Fibroblast of lung (primary cell): ENCODE measurements at regions not wholly inside any gene's neighbourhood (a gene's known extent, or its start where the extent isn't known, plus 50 kb on each side); places are given as distances from the start of the nearest gene placed in this dataset.

Experiments
- DNase-seq, 2 donors: peaks; one replicate each; pipeline versions ENCODE4 v3.0.0 to v3.0.0-alpha.2; 2010; ENCODE audit warnings: low read depth in 2 of 2
- H2AFZ ChIP-seq: 2 replicates; pipeline ENCODE4 v1.5.1; 2012; ENCODE audit warnings: low read length, control low read depth, inconsistent platforms
- H3K27ac ChIP-seq: 2 replicates; pipeline ENCODE4 v1.5.1; 2011; ENCODE audit warnings: low read length, control low read depth; ENCODE audit not compliant: insufficient read depth
- H3K27me3 ChIP-seq: 2 replicates; pipeline ENCODE4 v1.5.1; 2011; ENCODE audit warnings: mild to moderate bottlenecking, low read length; ENCODE audit not compliant: control insufficient read depth, insufficient read depth
- H3K36me3 ChIP-seq: 2 replicates; pipeline ENCODE4 v1.5.1; 2011; ENCODE audit warnings: low read length; ENCODE audit not compliant: control insufficient read depth, insufficient read depth
- H3K4me1 ChIP-seq: 2 replicates; pipeline ENCODE4 v1.5.1; 2011; ENCODE audit warnings: low read length; ENCODE audit not compliant: control insufficient read depth, insufficient read depth; ENCODE audit errors: extremely low read depth
- H3K4me2 ChIP-seq: 2 replicates; pipeline ENCODE4 v1.5.1; 2011; ENCODE audit warnings: low read length, control low read depth; ENCODE audit not compliant: insufficient read depth; ENCODE audit errors: extremely low read depth
- H3K4me3 ChIP-seq, 4 experiments: fragments of 200-600 bp in 1 of 4; sonication (generic) in 1 of 4; replicated peaks in 1 of 4; 2 replicates each; pipeline ENCODE4 v1.5.1; 2011 to 2016; ENCODE audit warnings: low read length in 4 of 4, low read depth in 3 of 4, mild to moderate bottlenecking in 3 of 4, control low read depth in 2 of 4, inconsistent platforms in 1 of 4, mixed read lengths in 1 of 4; ENCODE audit not compliant: insufficient read depth in 1 of 4; ENCODE audit errors: control extremely low read depth in 1 of 4
- H3K79me2 ChIP-seq: 2 replicates; pipeline ENCODE4 v1.5.1; 2012; ENCODE audit warnings: mild to moderate bottlenecking, low read length, inconsistent platforms; ENCODE audit not compliant: control insufficient read depth, insufficient read depth
- H3K9ac ChIP-seq: 2 replicates; pipeline ENCODE4 v1.5.1; 2011; ENCODE audit warnings: mild to moderate bottlenecking, low read length, control low read depth; ENCODE audit not compliant: insufficient read depth
- H3K9me3 ChIP-seq: 2 replicates; pipeline ENCODE4 v1.5.1; 2012; ENCODE audit warnings: low read depth, low read length; ENCODE audit not compliant: control insufficient read depth, insufficient read depth
- H4K20me1 ChIP-seq: 2 replicates; pipeline ENCODE4 v1.5.1; 2011; ENCODE audit warnings: low read length; ENCODE audit not compliant: control insufficient read depth, insufficient read depth; ENCODE audit errors: extremely low read depth
- EZH2 ChIP-seq: IDR thresholded peaks from 2 replicates; pipeline ENCODE4 v1.5.1; 2012; ENCODE audit warnings: low read length, control low read depth, mild to moderate bottlenecking; ENCODE audit errors: missing control alignments
- TF ChIP-seq, protein P1 (sequence below), 2 donors: IDR thresholded peaks in 1 of 2; conservative IDR thresholded peaks in 1 of 2; 1 replicate in 1 of 2; 2 replicates in 1 of 2; pipeline ENCODE4 v1.5.1; 2011 to 2012; ENCODE audit warnings: low read length in 2 of 2, control low read depth in 1 of 2, inconsistent platforms in 1 of 2, low read depth in 1 of 2, mild to moderate bottlenecking in 1 of 2

GRCh38 chr7:91564101-91564500, 299.9 kb downstream of the FZD1 start:
- H3K27me3 ChIP-seq: no peaks in the 10 kb centered on the region
- H3K79me2 ChIP-seq: no peaks in the 10 kb centered on the region
- H3K9ac ChIP-seq: no peak overlapping the region
- no peaks in the 10 kb centered on the region for H3K9me3 ChIP-seq
- H3K4me2 ChIP-seq: no peak overlapping the region
- no peaks in the 10 kb centered on the region for H3K4me1 ChIP-seq
- no peak overlapping the region for H3K27ac ChIP-seq
- H2AFZ ChIP-seq: no peak overlapping the region
- no peak for TF ChIP-seq EZH2
- TF ChIP-seq, protein P1, sequence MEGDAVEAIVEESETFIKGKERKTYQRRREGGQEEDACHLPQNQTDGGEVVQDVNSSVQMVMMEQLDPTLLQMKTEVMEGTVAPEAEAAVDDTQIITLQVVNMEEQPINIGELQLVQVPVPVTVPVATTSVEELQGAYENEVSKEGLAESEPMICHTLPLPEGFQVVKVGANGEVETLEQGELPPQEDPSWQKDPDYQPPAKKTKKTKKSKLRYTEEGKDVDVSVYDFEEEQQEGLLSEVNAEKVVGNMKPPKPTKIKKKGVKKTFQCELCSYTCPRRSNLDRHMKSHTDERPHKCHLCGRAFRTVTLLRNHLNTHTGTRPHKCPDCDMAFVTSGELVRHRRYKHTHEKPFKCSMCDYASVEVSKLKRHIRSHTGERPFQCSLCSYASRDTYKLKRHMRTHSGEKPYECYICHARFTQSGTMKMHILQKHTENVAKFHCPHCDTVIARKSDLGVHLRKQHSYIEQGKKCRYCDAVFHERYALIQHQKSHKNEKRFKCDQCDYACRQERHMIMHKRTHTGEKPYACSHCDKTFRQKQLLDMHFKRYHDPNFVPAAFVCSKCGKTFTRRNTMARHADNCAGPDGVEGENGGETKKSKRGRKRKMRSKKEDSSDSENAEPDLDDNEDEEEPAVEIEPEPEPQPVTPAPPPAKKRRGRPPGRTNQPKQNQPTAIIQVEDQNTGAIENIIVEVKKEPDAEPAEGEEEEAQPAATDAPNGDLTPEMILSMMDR (conservative IDR thresholded peaks at IDR 0.05 in 1 of 2, IDR thresholded peaks at IDR 0.05 in 1 of 2; ENCODE audit: low read depth in 1 of 2, low read length in 2 of 2): no peak
- no peaks in the 10 kb centered on the region for H4K20me1 ChIP-seq
- no peak overlapping the region for H3K4me3 ChIP-seq
- H3K36me3 ChIP-seq: no peaks in the 10 kb centered on the region
- DNase-seq: no peak

- Histone ChIP-seq H3K27me3 (no peaks in the 10 kb centered on the region), H3K9me3 (no peaks in the 10 kb centered on the region), H3K79me2 (no peaks in the 10 kb centered on the region), H3K4me1 (no peaks in the 10 kb centered on the region), H3K27ac (no peak overlapping the region), H2AFZ (no peak overlapping the region), H3K9ac (no peak overlapping the region), H4K20me1 (no peaks in the 10 kb centered on the region), H3K36me3 (no peaks in the 10 kb centered on the region), H3K4me3 (no peak overlapping the region), H3K4me2 (no peak overlapping the region)
- DNase-seq: no peak
- no peak for TF ChIP-seq EZH2
- TF ChIP-seq, protein P1 (conservative IDR thresholded peaks at IDR 0.05 in 1 of 2, IDR thresholded peaks at IDR 0.05 in 1 of 2; ENCODE audit: low read depth in 1 of 2, low read length in 2 of 2): no peak
Measured at GRCh38 chr7:91564541-91564940, 300.3 kb downstream of the FZD1 start.

DNA sequence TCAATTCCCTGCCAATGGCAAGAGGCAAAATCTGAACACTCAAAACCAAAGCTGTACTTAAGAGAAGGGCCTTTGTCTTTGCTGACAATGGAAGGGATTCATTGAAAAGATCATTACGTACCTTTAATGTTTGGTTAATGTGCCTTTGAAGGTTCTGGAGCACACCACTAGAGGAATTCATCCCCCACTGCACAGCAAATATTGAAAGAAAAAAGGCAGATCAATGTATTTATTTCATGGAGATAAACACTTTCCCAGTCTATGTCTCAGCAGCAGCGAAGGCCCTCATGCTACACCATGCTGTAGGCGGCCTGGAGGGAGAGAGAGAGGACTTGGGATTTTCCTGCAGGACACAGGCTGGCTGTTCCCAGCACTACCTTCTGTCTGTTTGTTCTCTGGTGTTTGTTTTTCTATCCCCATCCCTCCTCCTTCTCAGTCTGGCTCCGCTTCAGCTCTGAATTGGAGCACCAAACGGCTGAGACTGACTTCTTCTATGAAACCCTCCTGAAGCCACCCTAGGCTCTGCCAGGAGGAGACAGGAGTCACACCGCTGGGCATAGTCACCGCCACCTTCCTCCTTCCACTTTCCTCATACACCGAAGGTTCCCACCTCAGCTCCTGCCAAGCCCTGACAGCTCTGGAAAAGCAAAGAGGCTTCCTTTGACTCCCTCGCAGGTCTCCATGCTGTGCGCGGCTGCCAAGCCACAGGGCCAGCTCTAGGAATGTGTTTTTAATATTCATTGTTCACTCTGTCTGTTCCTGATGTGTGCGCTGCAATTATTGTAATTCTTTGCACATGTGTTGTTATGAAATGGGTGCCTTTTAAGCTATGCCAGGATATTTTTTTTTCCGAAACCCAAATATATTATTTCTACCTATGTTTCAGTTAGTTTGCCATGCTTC, 301.5 kb downstream of the FZD1 start:
- Histone ChIP-seq H3K9me3 (no peaks in the 10 kb centered on the region), H3K4me2 (peak overlapping the region; percentile 38), H2AFZ (no peak overlapping the region), H4K20me1 (no peaks in the 10 kb centered on the region), H3K4me1 (no peaks in the 10 kb centered on the region), H3K9ac (no peak overlapping the region), H3K36me3 (no peaks in the 10 kb centered on the region), H3K27me3 (no peaks in the 10 kb centered on the region), H3K4me3 (peak overlapping the region in 1 of 4 experiments; percentile 3), H3K79me2 (no peaks in the 10 kb centered on the region), H3K27ac (no peak overlapping the region)
- peak; percentile 25 to 63 for DNase-seq
- TF ChIP-seq, protein P1 (conservative IDR thresholded peaks at IDR 0.05 in 1 of 2, IDR thresholded peaks at IDR 0.05 in 1 of 2; ENCODE audit: low read depth in 1 of 2, low read length in 2 of 2): no peak
- TF ChIP-seq EZH2: no peak
